RPMI8226 (cell line): ENCODE measurements at regions not wholly inside any gene's neighbourhood (a gene's known extent, or its start where the extent isn't known, plus 50 kb on each side); places are given as distances from the start of the nearest gene placed in this dataset.

Experiments
- DNase-seq: peaks from one replicate; pipeline ENCODE4 v3.0.0-alpha.2; 2015

- DNase-seq: no peak
Measured at GRCh38 chr3:151935446-151935845, 62.0 kb downstream of the SUCNR1 start.

- no peak for DNase-seq
Measured at GRCh38 chr3:151940481-151940880, 67.0 kb downstream of the SUCNR1 start.

GRCh38 chr3:151943539-151943938 lies 70.1 kb downstream of the SUCNR1 start:
- DNase-seq: no peak

GRCh38 chr3:151944356-151944755 lies 70.9 kb downstream of the SUCNR1 start:
- DNase-seq: no peak

GRCh38 chr3:151946606-151947005 lies 73.2 kb downstream of the SUCNR1 start:
- no peak for DNase-seq

- DNase-seq: no peak
Measured at GRCh38 chr3:151949706-151950105, 76.3 kb downstream of the SUCNR1 start.

- DNase-seq: no peak
Measured at GRCh38 chr3:151955356-151955755, 81.9 kb downstream of the SUCNR1 start.

- DNase-seq: no peak
Measured at GRCh38 chr3:151960961-151961580, 87.6 kb downstream of the SUCNR1 start.

GRCh38 chr3:151962352-151962751 lies 88.9 kb downstream of the SUCNR1 start:
- DNase-seq: no peak

- DNase-seq: no peak
Measured at GRCh38 chr3:151962912-151963311, 89.5 kb downstream of the SUCNR1 start.

GRCh38 chr3:151964743-151965142 lies 91.3 kb downstream of the SUCNR1 start:
- no peak for DNase-seq

- no peak for DNase-seq
Measured at GRCh38 chr3:151969026-151969642, 95.7 kb downstream of the SUCNR1 start.

- DNase-seq: no peak
Measured at GRCh38 chr3:151971814-151972579, 98.6 kb downstream of the SUCNR1 start.

- DNase-seq: no peak
Measured at GRCh38 chr3:151974067-151974466, 100.6 kb downstream of the SUCNR1 start.

- DNase-seq: no peak
Measured at GRCh38 chr3:151976211-151977050, 103.0 kb downstream of the SUCNR1 start.

GRCh38 chr3:151979906-151980305 lies 106.5 kb downstream of the SUCNR1 start:
- DNase-seq: no peak

GRCh38 chr3:151983538-151983937 lies 110.1 kb downstream of the SUCNR1 start:
- DNase-seq: no peak

GRCh38 chr3:151985787-151986430 lies 112.5 kb downstream of the SUCNR1 start:
- no peak for DNase-seq

GRCh38 chr3:151987893-151988292 lies 114.5 kb downstream of the SUCNR1 start:
- no peak for DNase-seq

GRCh38 chr3:151989621-151990020 lies 116.2 kb downstream of the SUCNR1 start:
- no peak for DNase-seq

- DNase-seq: no peak
Measured at GRCh38 chr3:151990696-151991376, 117.4 kb downstream of the SUCNR1 start.
